ENCODE measurements at regions not wholly inside any gene's neighbourhood (a gene's known extent, or its start where the extent isn't known, plus 50 kb on each side); places are given as distances from the start of the nearest gene placed in this dataset.

DNA sequence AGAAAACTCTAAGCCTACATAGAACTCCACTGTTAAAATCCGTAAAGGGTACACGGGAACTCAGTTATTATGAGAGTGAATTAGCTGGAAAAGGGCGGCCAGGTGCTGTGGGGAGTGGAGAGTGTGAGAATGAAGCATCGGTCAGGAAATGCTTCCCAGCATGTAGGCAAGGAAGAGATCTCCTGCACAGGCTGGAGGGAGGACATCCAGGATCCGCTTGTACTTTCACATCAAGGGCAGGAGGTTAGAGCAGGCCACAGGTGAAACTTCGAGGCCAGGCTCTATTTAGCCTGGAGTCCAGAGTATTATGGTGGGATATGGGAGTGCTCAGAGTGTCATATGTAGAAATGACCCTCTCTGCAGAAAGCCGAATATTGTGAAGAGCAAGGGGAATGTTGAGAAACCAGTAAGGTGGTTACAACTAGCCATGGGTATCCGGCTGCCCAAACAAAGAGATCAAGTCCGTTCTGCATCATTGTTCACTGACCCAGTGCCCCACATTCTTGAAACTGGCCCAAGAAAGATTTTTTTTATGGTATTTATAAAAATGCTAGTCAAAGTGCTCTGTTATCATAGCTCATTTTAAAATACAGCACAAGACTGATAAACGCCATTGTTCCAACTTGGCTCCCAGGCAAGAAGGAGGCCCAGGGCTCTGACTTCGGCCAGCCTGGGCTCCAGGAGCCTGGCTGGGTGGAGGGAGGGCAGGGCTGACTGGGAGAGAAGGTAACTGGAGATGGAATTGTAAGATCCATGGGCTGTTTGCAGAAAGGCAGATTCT, 79.4 kb upstream of the HIF1A start:
- Mint-ChIP-seq H3K36me3 (ENCODE audit: low read depth) (no peaks in the 10 kb centered on the region), H3K9me3 (no peaks in the 10 kb centered on the region), H3K4me3 (no peak overlapping the region), H3K27ac (no peak overlapping the region), H3K4me1 (peaks cover 26% of the 10 kb centered on the region), H3K27me3 (ENCODE audit: low read depth, poor library complexity) (peaks cover 9% of the 10 kb centered on the region)
- TF ChIP-seq, protein P1, sequence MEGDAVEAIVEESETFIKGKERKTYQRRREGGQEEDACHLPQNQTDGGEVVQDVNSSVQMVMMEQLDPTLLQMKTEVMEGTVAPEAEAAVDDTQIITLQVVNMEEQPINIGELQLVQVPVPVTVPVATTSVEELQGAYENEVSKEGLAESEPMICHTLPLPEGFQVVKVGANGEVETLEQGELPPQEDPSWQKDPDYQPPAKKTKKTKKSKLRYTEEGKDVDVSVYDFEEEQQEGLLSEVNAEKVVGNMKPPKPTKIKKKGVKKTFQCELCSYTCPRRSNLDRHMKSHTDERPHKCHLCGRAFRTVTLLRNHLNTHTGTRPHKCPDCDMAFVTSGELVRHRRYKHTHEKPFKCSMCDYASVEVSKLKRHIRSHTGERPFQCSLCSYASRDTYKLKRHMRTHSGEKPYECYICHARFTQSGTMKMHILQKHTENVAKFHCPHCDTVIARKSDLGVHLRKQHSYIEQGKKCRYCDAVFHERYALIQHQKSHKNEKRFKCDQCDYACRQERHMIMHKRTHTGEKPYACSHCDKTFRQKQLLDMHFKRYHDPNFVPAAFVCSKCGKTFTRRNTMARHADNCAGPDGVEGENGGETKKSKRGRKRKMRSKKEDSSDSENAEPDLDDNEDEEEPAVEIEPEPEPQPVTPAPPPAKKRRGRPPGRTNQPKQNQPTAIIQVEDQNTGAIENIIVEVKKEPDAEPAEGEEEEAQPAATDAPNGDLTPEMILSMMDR (IDR thresholded peaks at IDR 0.05) = no peak
- DNase-seq = no peak

GRCh38 chr14:61616524-61617185, 78.7 kb upstream of the HIF1A start:
- TF ChIP-seq, protein P1 (IDR thresholded peaks at IDR 0.05) = no peak
- no peak for DNase-seq
- H3K4me1 Mint-ChIP-seq = peaks cover 26% of the 10 kb centered on the region
- H3K4me3 Mint-ChIP-seq = no peak overlapping the region
- no peaks in the 10 kb centered on the region for H3K9me3 Mint-ChIP-seq
- H3K36me3 Mint-ChIP-seq (ENCODE audit: low read depth) = no peaks in the 10 kb centered on the region
- no peak overlapping the region for H3K27ac Mint-ChIP-seq
- peaks cover 11% of the 10 kb centered on the region for H3K27me3 Mint-ChIP-seq (ENCODE audit: low read depth, poor library complexity)

DNA sequence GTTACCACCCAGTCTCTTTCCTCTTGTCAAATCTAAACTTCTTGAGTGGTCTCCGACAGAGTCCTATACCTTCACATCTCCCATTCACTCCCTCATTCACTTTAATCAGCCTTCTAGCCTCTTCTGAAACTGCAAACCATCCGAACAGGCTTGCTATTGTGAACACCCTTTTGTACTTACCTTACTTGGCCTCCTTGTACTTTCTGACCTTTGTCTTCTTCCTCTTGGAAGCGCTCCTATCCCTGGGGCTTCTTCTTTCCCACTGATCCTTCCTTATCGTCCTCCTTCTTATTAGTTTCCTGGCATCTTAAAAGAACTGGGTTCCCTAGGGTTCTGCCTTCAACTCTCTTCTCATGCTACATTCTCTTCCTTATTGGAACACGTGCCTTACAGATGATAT, 76.9 kb upstream of the HIF1A start:
- Mint-ChIP-seq H3K27ac (no peak overlapping the region), H3K36me3 (ENCODE audit: low read depth) (no peaks in the 10 kb centered on the region), H3K9me3 (no peaks in the 10 kb centered on the region), H3K27me3 (ENCODE audit: low read depth, poor library complexity) (peaks cover 8% of the 10 kb centered on the region), H3K4me1 (peaks cover 26% of the 10 kb centered on the region), H3K4me3 (no peak overlapping the region)
- TF ChIP-seq, protein P1 (IDR thresholded peaks at IDR 0.05) = no peak
- no peak for DNase-seq

DNA sequence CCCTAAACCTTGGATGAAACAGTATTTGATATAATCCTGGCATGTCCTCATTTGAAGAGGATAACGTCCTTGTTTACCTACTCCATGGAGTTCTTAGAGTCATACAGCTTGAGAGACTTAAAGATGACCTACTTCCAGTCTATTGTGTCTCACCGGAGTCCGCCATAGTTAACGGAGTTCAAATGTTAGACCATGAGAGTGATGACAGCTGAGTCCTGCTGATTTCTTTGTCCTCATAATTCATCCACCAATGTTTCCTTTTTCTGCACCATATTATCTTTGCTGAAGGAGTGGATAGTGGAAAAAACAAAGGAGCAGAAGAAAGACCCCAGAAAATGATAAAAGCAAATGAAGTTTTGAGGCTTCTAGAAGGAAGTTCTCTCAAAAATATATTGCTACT, 75.8 kb upstream of the HIF1A start:
- no peak for DNase-seq
- H3K27ac Mint-ChIP-seq = no peak overlapping the region
- H3K9me3 Mint-ChIP-seq = no peaks in the 10 kb centered on the region
- no peaks in the 10 kb centered on the region for H3K36me3 Mint-ChIP-seq (ENCODE audit: low read depth)
- H3K27me3 Mint-ChIP-seq (ENCODE audit: low read depth, poor library complexity) = peaks cover 11% of the 10 kb centered on the region
- TF ChIP-seq, protein P1 (IDR thresholded peaks at IDR 0.05) = no peak
- H3K4me3 Mint-ChIP-seq = no peak overlapping the region
- H3K4me1 Mint-ChIP-seq = peaks cover 26% of the 10 kb centered on the region

DNA sequence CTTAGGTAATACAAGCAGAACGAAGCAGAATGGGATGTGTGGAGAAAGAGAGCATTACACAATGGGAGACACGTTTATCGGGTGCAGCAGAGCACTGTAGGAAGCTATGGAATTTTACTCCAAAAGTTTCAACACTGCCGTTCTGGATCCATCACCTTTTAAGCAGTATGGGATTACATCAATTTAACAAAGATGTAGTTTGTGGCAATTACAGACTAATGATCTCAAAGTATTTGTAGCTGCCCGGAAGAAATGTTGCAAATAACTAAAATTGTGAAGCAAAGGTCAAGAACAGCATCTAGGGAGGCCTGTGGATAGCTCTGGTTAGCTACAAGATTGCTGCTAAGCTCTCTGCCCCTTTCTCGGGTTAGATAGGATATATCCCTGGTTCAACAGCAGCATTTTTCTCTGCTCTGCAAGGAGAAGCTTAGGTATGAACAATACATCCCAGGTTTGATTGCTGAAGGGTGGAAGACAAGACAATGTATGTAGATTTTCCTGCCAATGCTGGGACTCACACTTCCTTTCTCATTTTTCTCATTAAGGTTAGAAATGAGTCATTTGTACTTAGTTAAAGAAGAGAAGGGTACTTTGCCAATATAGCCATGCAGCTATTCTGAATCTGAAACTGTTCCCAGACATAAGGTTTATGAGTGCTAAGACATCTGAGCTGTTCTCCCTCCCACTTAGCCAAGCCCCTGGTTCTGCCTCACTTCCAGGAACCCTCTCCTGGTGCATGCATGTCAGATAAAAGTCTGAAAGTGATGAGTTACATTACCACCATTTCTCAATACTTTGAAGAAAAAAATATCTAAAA, 75.0 kb upstream of the HIF1A start:
- peaks cover 32% of the 10 kb centered on the region for H3K4me1 Mint-ChIP-seq
- H3K9me3 Mint-ChIP-seq = no peaks in the 10 kb centered on the region
- H3K27ac Mint-ChIP-seq = no peak overlapping the region
- DNase-seq = no peak
- peaks cover 11% of the 10 kb centered on the region for H3K27me3 Mint-ChIP-seq (ENCODE audit: low read depth, poor library complexity)
- no peak overlapping the region for H3K4me3 Mint-ChIP-seq
- no peaks in the 10 kb centered on the region for H3K36me3 Mint-ChIP-seq (ENCODE audit: low read depth)
- TF ChIP-seq, protein P1 (IDR thresholded peaks at IDR 0.05) = no peak

Measured in nephron progenitor cell (in vitro differentiated cells).